ENCODE measurements at regions not wholly inside any gene's neighbourhood (a gene's known extent, or its start where the extent isn't known, plus 50 kb on each side); places are given as distances from the start of the nearest gene placed in this dataset.

DNA sequence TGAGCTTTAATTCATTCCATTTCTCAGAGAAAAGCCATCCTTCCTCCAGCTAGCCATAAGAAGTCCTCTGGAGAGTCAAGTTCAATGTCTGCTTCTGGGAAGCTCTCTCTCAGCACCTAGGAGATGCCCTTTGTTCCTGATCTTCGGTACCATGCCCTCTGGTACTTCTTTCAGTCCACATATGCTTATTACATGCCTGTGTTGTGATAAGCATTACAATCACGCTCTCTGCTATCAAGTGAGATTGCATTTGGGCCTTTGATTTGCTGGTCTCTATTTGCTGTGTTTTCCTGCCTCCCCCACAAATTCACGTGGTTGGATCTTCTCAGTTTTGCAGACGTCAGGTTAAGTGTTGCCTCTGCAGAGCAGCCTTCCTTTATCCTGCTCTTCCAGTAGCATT lies 178.1 kb downstream of the TOX3 start:
- no peaks in the 10 kb centered on the region for H3K27me3 ChIP-seq (ENCODE audit: control insufficient read depth in 3 of 3, insufficient read depth in 3 of 3, low read length in 2 of 3)
- DNase-seq (no peak), ATAC-seq (ENCODE audit: insufficient read depth, low FRiP score) (no peak)
- no peak overlapping the region for H3K9ac ChIP-seq (ENCODE audit: insufficient read depth in 1 of 2, low read length in 2 of 2)
- TF ChIP-seq, protein P1, sequence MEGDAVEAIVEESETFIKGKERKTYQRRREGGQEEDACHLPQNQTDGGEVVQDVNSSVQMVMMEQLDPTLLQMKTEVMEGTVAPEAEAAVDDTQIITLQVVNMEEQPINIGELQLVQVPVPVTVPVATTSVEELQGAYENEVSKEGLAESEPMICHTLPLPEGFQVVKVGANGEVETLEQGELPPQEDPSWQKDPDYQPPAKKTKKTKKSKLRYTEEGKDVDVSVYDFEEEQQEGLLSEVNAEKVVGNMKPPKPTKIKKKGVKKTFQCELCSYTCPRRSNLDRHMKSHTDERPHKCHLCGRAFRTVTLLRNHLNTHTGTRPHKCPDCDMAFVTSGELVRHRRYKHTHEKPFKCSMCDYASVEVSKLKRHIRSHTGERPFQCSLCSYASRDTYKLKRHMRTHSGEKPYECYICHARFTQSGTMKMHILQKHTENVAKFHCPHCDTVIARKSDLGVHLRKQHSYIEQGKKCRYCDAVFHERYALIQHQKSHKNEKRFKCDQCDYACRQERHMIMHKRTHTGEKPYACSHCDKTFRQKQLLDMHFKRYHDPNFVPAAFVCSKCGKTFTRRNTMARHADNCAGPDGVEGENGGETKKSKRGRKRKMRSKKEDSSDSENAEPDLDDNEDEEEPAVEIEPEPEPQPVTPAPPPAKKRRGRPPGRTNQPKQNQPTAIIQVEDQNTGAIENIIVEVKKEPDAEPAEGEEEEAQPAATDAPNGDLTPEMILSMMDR (IDR thresholded peaks at IDR 0.05; ENCODE audit: control extremely low read depth, extremely low read depth) = no peak
- H3K4me3 ChIP-seq = no peak overlapping the region
- 64 to 78% methylated on average over 4 of the region's 4 CpGs for WGBS, 2 donors
- no peaks in the 10 kb centered on the region for H3K36me3 ChIP-seq (ENCODE audit: control insufficient read depth in 4 of 4, insufficient read depth in 4 of 4, low read length in 4 of 4)
- H3K4me1 ChIP-seq (ENCODE audit: control insufficient read depth in 5 of 5, insufficient read depth in 5 of 5, low read length in 5 of 5) = no peaks in the 10 kb centered on the region
- peaks cover 0 to 4% (median 0%) of the 10 kb centered on the region in 4 donors for H3K9me3 ChIP-seq (ENCODE audit: control insufficient read depth in 4 of 4, insufficient read depth in 3 of 4, low read length in 3 of 4)
- H3K27ac ChIP-seq (ENCODE audit: low read depth in 1 of 2, low read length in 1 of 2) = no peak overlapping the region

DNA sequence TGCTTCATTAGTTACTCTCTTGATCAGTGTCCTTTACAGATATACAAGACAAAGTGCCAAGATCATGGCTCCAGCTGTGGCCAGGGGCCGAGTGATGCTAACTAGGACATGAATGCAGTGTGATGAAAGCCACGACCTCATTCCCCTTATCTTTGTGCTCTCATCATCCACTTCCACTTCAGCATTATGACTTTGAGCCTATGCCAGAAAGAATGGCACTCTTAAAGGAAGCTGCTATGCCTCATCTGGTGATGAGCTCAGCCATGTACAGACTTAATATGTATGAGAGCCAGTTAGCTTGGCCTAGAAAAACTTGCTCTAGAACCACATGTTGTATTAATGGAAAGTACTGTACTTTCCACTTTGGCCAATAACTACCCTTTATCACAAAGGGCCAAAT lies 179.1 kb downstream of the TOX3 start:
- peaks cover 0 to 4% (median 0%) of the 10 kb centered on the region in 4 donors for H3K9me3 ChIP-seq (ENCODE audit: control insufficient read depth in 4 of 4, insufficient read depth in 3 of 4, low read length in 3 of 4)
- H3K4me1 ChIP-seq (ENCODE audit: control insufficient read depth in 5 of 5, insufficient read depth in 5 of 5, low read length in 5 of 5) = no peaks in the 10 kb centered on the region
- no peak for ATAC-seq (ENCODE audit: insufficient read depth, low FRiP score)
- no peaks in the 10 kb centered on the region for H3K27me3 ChIP-seq (ENCODE audit: control insufficient read depth in 3 of 3, insufficient read depth in 3 of 3, low read length in 2 of 3)
- TF ChIP-seq, protein P1 (IDR thresholded peaks at IDR 0.05; ENCODE audit: control extremely low read depth, extremely low read depth) = no peak
- WGBS, 2 donors = 49 to 59% methylated on average over 2 of the region's 2 CpGs
- H3K9ac ChIP-seq (ENCODE audit: insufficient read depth in 1 of 2, low read length in 2 of 2) = no peak overlapping the region
- DNase-seq = peak in 1 of 3 donors; percentile 21
- no peaks in the 10 kb centered on the region for H3K36me3 ChIP-seq (ENCODE audit: control insufficient read depth in 4 of 4, insufficient read depth in 4 of 4, low read length in 4 of 4)
- H3K4me3 ChIP-seq = no peak overlapping the region
- H3K27ac ChIP-seq (ENCODE audit: low read depth in 1 of 2, low read length in 1 of 2) = no peak overlapping the region

- Histone ChIP-seq H3K36me3 (ENCODE audit: control insufficient read depth in 4 of 4, insufficient read depth in 4 of 4, low read length in 4 of 4) (no peaks in the 10 kb centered on the region), H3K9me3 (ENCODE audit: control insufficient read depth in 4 of 4, insufficient read depth in 3 of 4, low read length in 3 of 4) (peaks cover 0 to 2% (median 0%) of the 10 kb centered on the region in 4 donors), H3K9ac (ENCODE audit: insufficient read depth in 1 of 2, low read length in 2 of 2) (no peak overlapping the region), H3K4me1 (ENCODE audit: control insufficient read depth in 5 of 5, insufficient read depth in 5 of 5, low read length in 5 of 5) (no peaks in the 10 kb centered on the region), H3K27ac (ENCODE audit: low read depth in 1 of 2, low read length in 1 of 2) (no peak overlapping the region), H3K4me3 (no peak overlapping the region), H3K27me3 (ENCODE audit: control insufficient read depth in 3 of 3, insufficient read depth in 3 of 3, low read length in 2 of 3) (no peaks in the 10 kb centered on the region)
- DNase-seq (no peak), ATAC-seq (ENCODE audit: insufficient read depth, low FRiP score) (no peak)
- WGBS, 2 donors = 39 to 46% methylated on average over 1 of the region's 1 CpG
- TF ChIP-seq, protein P1 (IDR thresholded peaks at IDR 0.05; ENCODE audit: control extremely low read depth, extremely low read depth) = no peak
Measured at GRCh38 chr16:52366983-52367382, 180.0 kb downstream of the TOX3 start.

DNA sequence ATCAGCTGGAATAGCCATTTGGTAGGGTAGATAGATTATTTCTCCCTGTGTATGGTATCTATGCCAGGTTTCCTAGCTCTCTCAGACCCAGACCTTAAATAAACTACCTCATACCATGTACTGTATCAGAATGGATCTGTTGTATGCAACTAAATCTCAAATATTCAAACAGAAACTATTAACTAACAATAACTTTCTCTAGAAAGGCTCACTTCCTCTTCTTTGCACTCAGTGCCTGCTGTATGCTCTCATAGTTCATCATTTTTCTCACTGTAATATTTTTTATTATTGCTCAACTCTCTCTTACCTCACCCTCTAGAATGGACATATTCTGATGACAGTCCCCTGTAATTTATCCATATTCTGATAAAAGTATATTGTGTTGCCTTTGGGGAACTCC lies 182.4 kb downstream of the TOX3 start:
- Histone ChIP-seq H3K27ac (ENCODE audit: low read depth in 1 of 2, low read length in 1 of 2) (no peak overlapping the region), H3K4me1 (ENCODE audit: control insufficient read depth in 5 of 5, insufficient read depth in 5 of 5, low read length in 5 of 5) (no peaks in the 10 kb centered on the region), H3K4me3 (no peak overlapping the region), H3K36me3 (ENCODE audit: control insufficient read depth in 4 of 4, insufficient read depth in 4 of 4, low read length in 4 of 4) (no peaks in the 10 kb centered on the region), H3K9me3 (ENCODE audit: control insufficient read depth in 4 of 4, insufficient read depth in 3 of 4, low read length in 3 of 4) (peaks cover 0 to 2% (median 0%) of the 10 kb centered on the region in 4 donors), H3K27me3 (ENCODE audit: control insufficient read depth in 3 of 3, insufficient read depth in 3 of 3, low read length in 2 of 3) (no peaks in the 10 kb centered on the region), H3K9ac (ENCODE audit: insufficient read depth in 1 of 2, low read length in 2 of 2) (no peak overlapping the region)
- TF ChIP-seq, protein P1 (IDR thresholded peaks at IDR 0.05; ENCODE audit: control extremely low read depth, extremely low read depth) = no peak
- ATAC-seq (ENCODE audit: insufficient read depth, low FRiP score) (no peak), DNase-seq (no peak)

All from lung (tissue), 11 donors.